KMS-11 (cell line): ENCODE measurements at regions not wholly inside any gene's neighbourhood (a gene's known extent, or its start where the extent isn't known, plus 50 kb on each side); places are given as distances from the start of the nearest gene placed in this dataset.

Experiments used
- H2AFZ ChIP-seq: fragments of 200-600 bp; sonication (generic); 2 replicates; pipeline ENCODE4 v1.6.1; 2016; ENCODE audit warnings: antibody characterized with exemption, mixed run types, low read depth
- H3K27ac ChIP-seq: fragments of 200-600 bp; sonication (generic); 2 replicates; pipeline ENCODE4 v1.6.1; 2016; ENCODE audit warnings: mild to moderate bottlenecking, mixed run types
- H3K27me3 ChIP-seq: fragments of 200-600 bp; sonication (generic); 2 replicates; pipeline ENCODE4 v1.6.1; 2017; ENCODE audit warnings: mild to moderate bottlenecking, low read depth, mixed run types, moderate library complexity; ENCODE audit not compliant: insufficient read depth
- H3K36me3 ChIP-seq: fragments of 200-600 bp; sonication (generic); 2 replicates; pipeline ENCODE4 v1.6.1; 2017; ENCODE audit warnings: mild to moderate bottlenecking, mixed run types; ENCODE audit not compliant: insufficient read depth
- H3K4me1 ChIP-seq: fragments of 200-600 bp; sonication (generic); 2 replicates; pipeline ENCODE4 v1.6.1; 2016; ENCODE audit warnings: mild to moderate bottlenecking, low read depth, mixed run types; ENCODE audit not compliant: poor library complexity, severe bottlenecking
- H3K4me2 ChIP-seq: fragments of 200-600 bp; sonication (generic); 2 replicates; pipeline ENCODE4 v1.7.0; 2016; ENCODE audit warnings: mild to moderate bottlenecking, mixed run types
- H3K4me3 ChIP-seq: fragments of 200-600 bp; sonication (generic); IDR thresholded peaks from 2 replicates; pipeline ENCODE4 v1.6.1; 2017; ENCODE audit warnings: low read depth, low read length, mixed read lengths; ENCODE audit not compliant: insufficient read depth
- H3K79me2 ChIP-seq: fragments of 200-600 bp; sonication (generic); 2 replicates; pipeline ENCODE4 v1.6.1; 2016; ENCODE audit warnings: low read depth, mixed run types; ENCODE audit not compliant: insufficient read depth
- H3K9ac ChIP-seq: fragments of 200-600 bp; sonication (generic); 2 replicates; pipeline ENCODE4 v1.6.1; 2016; ENCODE audit warnings: mild to moderate bottlenecking, mixed run types
- H4K20me1 ChIP-seq: fragments of 200-600 bp; sonication (generic); 2 replicates; pipeline ENCODE4 v1.6.1; 2016; ENCODE audit warnings: mild to moderate bottlenecking, mixed run types; ENCODE audit not compliant: insufficient read depth
- CTCF ChIP-seq: fragments of 200-600 bp; sonication (generic); conservative IDR thresholded peaks from 2 replicates; pipeline ENCODE4 v1.6.1; 2017; ENCODE audit warnings: low read depth, mild to moderate bottlenecking, antibody characterized with exemption, low read length, moderate library complexity, mixed read lengths

GRCh38 chr6:10309457-10310329 lies 105.2 kb downstream of the TFAP2A start:
- Histone ChIP-seq H3K4me1 (no peaks in the 10 kb centered on the region), H3K4me3 (no peak overlapping the region), H3K4me2 (no peak overlapping the region), H3K27me3 (no peaks in the 10 kb centered on the region), H3K79me2 (no peaks in the 10 kb centered on the region), H3K9ac (no peak overlapping the region), H3K36me3 (no peaks in the 10 kb centered on the region), H4K20me1 (no peaks in the 10 kb centered on the region), H3K27ac (no peak overlapping the region), H2AFZ (no peak overlapping the region)
- TF ChIP-seq CTCF = no peak

GRCh38 chr6:10307476-10307875 lies 107.4 kb downstream of the TFAP2A start:
- no peak for TF ChIP-seq CTCF
- Histone ChIP-seq H3K36me3 (no peaks in the 10 kb centered on the region), H3K27ac (no peak overlapping the region), H3K9ac (no peak overlapping the region), H3K27me3 (no peaks in the 10 kb centered on the region), H3K4me3 (no peak overlapping the region), H3K4me1 (no peaks in the 10 kb centered on the region), H2AFZ (no peak overlapping the region), H3K4me2 (no peak overlapping the region), H4K20me1 (no peaks in the 10 kb centered on the region), H3K79me2 (no peaks in the 10 kb centered on the region)

GRCh38 chr6:10307028-10307427 lies 107.8 kb downstream of the TFAP2A start:
- Histone ChIP-seq H4K20me1 (no peaks in the 10 kb centered on the region), H3K27ac (no peak overlapping the region), H3K4me1 (no peaks in the 10 kb centered on the region), H3K79me2 (no peaks in the 10 kb centered on the region), H3K4me3 (no peak overlapping the region), H3K9ac (no peak overlapping the region), H3K27me3 (no peaks in the 10 kb centered on the region), H2AFZ (no peak overlapping the region), H3K36me3 (no peaks in the 10 kb centered on the region), H3K4me2 (no peak overlapping the region)
- TF ChIP-seq CTCF = no peak

- Histone ChIP-seq H3K27me3 (no peaks in the 10 kb centered on the region), H3K4me2 (no peak overlapping the region), H3K27ac (no peak overlapping the region), H3K4me3 (no peak overlapping the region), H3K4me1 (peaks cover 2% of the 10 kb centered on the region), H3K79me2 (no peaks in the 10 kb centered on the region), H3K9ac (no peak overlapping the region), H3K36me3 (no peaks in the 10 kb centered on the region), H2AFZ (no peak overlapping the region), H4K20me1 (no peaks in the 10 kb centered on the region)
- no peak for TF ChIP-seq CTCF
These were observed 109.0 kb downstream of the TFAP2A start for GRCh38 chr6:10305790-10306415.
